ENCODE measurements at regions not wholly inside any gene's neighbourhood (a gene's known extent, or its start where the extent isn't known, plus 50 kb on each side); places are given as distances from the start of the nearest gene placed in this dataset.

GRCh38 chr6:23228439-23229024 lies 659.2 kb downstream of the HDGFL1 start (continued):
- TF ChIP-seq ZNF232 (CRISPR knock-in tag; IDR thresholded peaks at IDR 0.05): no peak

GRCh38 chr6:23243854-23244253 lies 674.5 kb downstream of the HDGFL1 start:
- no peak for ATAC-seq
- no peaks in the 10 kb centered on the region for H3K27me3 Mint-ChIP-seq (ENCODE audit: low read depth)
- H3K4me1 Mint-ChIP-seq: no peaks in the 10 kb centered on the region
- ChIA-PET POLR2A (no interaction called here), CTCF (no interaction called here)
- no peak for TF ChIP-seq AR (CRISPR knock-in tag; IDR thresholded peaks at IDR 0.05)
- peaks cover 14% of the 10 kb centered on the region for H3K9me3 Mint-ChIP-seq
- H3K36me3 Mint-ChIP-seq: no peaks in the 10 kb centered on the region
- H3K27ac Mint-ChIP-seq: no peak overlapping the region
- H3K4me3 Mint-ChIP-seq: no peak overlapping the region
- no peak for DNase-seq (ENCODE audit: low spot score)

GRCh38 chr6:23244300-23244699 lies 674.9 kb downstream of the HDGFL1 start:
- ChIA-PET POLR2A (no interaction called here), CTCF (no interaction called here)
- H3K27me3 Mint-ChIP-seq (ENCODE audit: low read depth): no peaks in the 10 kb centered on the region
- H3K27ac Mint-ChIP-seq: no peak overlapping the region
- H3K36me3 Mint-ChIP-seq: no peaks in the 10 kb centered on the region
- ATAC-seq: no peak
- TF ChIP-seq ZNF263 (CRISPR knock-in tag; IDR thresholded peaks at IDR 0.05; ENCODE audit: low read depth) (no peak), CDX4 (CRISPR knock-in tag; IDR thresholded peaks at IDR 0.05; ENCODE audit: borderline replicate concordance) (no peak), HMGA2 (CRISPR knock-in tag; IDR thresholded peaks at IDR 0.05) (no peak), ZBTB21 (CRISPR knock-in tag; IDR thresholded peaks at IDR 0.05; ENCODE audit: borderline replicate concordance) (no peak), TP53 (CRISPR knock-in tag; IDR thresholded peaks at IDR 0.05) (no peak), EMX1 (CRISPR knock-in tag; IDR thresholded peaks at IDR 0.05) (no peak), RELA (CRISPR knock-in tag; IDR thresholded peaks at IDR 0.05; ENCODE audit: borderline replicate concordance) (no peak), ATF1 (CRISPR knock-in tag; IDR thresholded peaks at IDR 0.05) (no peak), ZNF396 (CRISPR knock-in tag; IDR thresholded peaks at IDR 0.05; ENCODE audit: borderline replicate concordance) (no peak), TCF7 (CRISPR knock-in tag; IDR thresholded peaks at IDR 0.05; ENCODE audit: low read depth) (no peak), SP1 (CRISPR knock-in tag; conservative IDR thresholded peaks at IDR 0.05) (no peak)
- no peak for DNase-seq (ENCODE audit: low spot score)
- no peak overlapping the region for H3K4me3 Mint-ChIP-seq
- H3K9me3 Mint-ChIP-seq: peaks cover 14% of the 10 kb centered on the region
- no peaks in the 10 kb centered on the region for H3K4me1 Mint-ChIP-seq

GRCh38 chr6:23245572-23245971 lies 676.2 kb downstream of the HDGFL1 start:
- peaks cover 14% of the 10 kb centered on the region for H3K9me3 Mint-ChIP-seq
- no peaks in the 10 kb centered on the region for H3K27me3 Mint-ChIP-seq (ENCODE audit: low read depth)
- no peaks in the 10 kb centered on the region for H3K4me1 Mint-ChIP-seq
- CTCF ChIA-PET: no interaction called here
- no peak for ATAC-seq
- no peaks in the 10 kb centered on the region for H3K36me3 Mint-ChIP-seq
- H3K4me3 Mint-ChIP-seq: no peak overlapping the region
- H3K27ac Mint-ChIP-seq: no peak overlapping the region
- DNase-seq (ENCODE audit: low spot score): no peak
- POLR2A ChIA-PET: no interaction called here
- no peak for TF ChIP-seq NFYB (CRISPR knock-in tag; conservative IDR thresholded peaks at IDR 0.05; ENCODE audit: low read depth)

GRCh38 chr6:23246896-23247295 lies 677.5 kb downstream of the HDGFL1 start:
- ChIA-PET POLR2A (no interaction called here), CTCF (no interaction called here)
- Mint-ChIP-seq H3K27ac (no peak overlapping the region), H3K4me1 (no peaks in the 10 kb centered on the region), H3K36me3 (0 out of 2 replicates have a peak, but pooled peaks cover 2% of the 10 kb centered on the region), H3K27me3 (ENCODE audit: low read depth) (no peaks in the 10 kb centered on the region), H3K9me3 (peaks cover 12% of the 10 kb centered on the region), H3K4me3 (no peak overlapping the region)
- no peak for DNase-seq (ENCODE audit: low spot score)
- TF ChIP-seq IRF1 (CRISPR knock-in tag; IDR thresholded peaks at IDR 0.05): no peak
- TF ChIP-seq FOXP1 (CRISPR knock-in tag; IDR thresholded peaks at IDR 0.05; ENCODE audit: borderline replicate concordance): no peak
- TF ChIP-seq NR1H2 (CRISPR knock-in tag; IDR thresholded peaks at IDR 0.05): no peak
- TF ChIP-seq NR3C1 (CRISPR knock-in tag; conservative IDR thresholded peaks at IDR 0.05; ENCODE audit: low read depth): no peak
- TF ChIP-seq ZBTB43 (CRISPR knock-in tag; IDR thresholded peaks at IDR 0.05): no peak
- no peak for TF ChIP-seq GRHL2 (CRISPR knock-in tag; IDR thresholded peaks at IDR 0.05; ENCODE audit: insufficient replicate concordance, severe bottlenecking)
- no peak for TF ChIP-seq ZNF416 (CRISPR knock-in tag; IDR thresholded peaks at IDR 0.05)
- TF ChIP-seq CBFB (CRISPR knock-in tag; IDR thresholded peaks at IDR 0.05; ENCODE audit: low read depth): no peak
- TF ChIP-seq MAX (CRISPR knock-in tag; IDR thresholded peaks at IDR 0.05): no peak
- no peak for TF ChIP-seq ZNF423 (CRISPR knock-in tag; IDR thresholded peaks at IDR 0.05)
- TF ChIP-seq CREB1 (CRISPR knock-in tag; IDR thresholded peaks at IDR 0.05): no peak
- no peak for ATAC-seq
